HG03439 (cell line): ENCODE measurements at regions not wholly inside any gene's neighbourhood (a gene's known extent, or its start where the extent isn't known, plus 50 kb on each side); places are given as distances from the start of the nearest gene placed in this dataset.

ENCODE experiments used
- ATAC-seq: cut with Tn5 transposase; IDR thresholded peaks from one replicate; pipeline ENCODE4 v1.9.1; 2021; ENCODE audit warnings: mild to moderate bottlenecking, moderate library complexity; ENCODE audit not compliant: unreplicated experiment

- no peak for ATAC-seq
Observed at GRCh38 chr18:41553716-41554115, 401.3 kb upstream of the PIK3C3 start.

- ATAC-seq, result no peak
Observed at GRCh38 chr18:41548521-41549260, 406.3 kb upstream of the PIK3C3 start.

GRCh38 chr18:41545091-41545888 lies 409.7 kb upstream of the PIK3C3 start:
- ATAC-seq, result no peak

GRCh38 chr18:41543815-41544214 lies 411.2 kb upstream of the PIK3C3 start:
- no peak for ATAC-seq

- no peak for ATAC-seq
Observed at GRCh38 chr18:41540237-41540871, 414.7 kb upstream of the PIK3C3 start.

- no peak for ATAC-seq
Observed at GRCh38 chr18:41538751-41539150, 416.3 kb upstream of the PIK3C3 start.

- no peak for ATAC-seq
Observed at GRCh38 chr18:41537666-41538065, 417.4 kb upstream of the PIK3C3 start.

- ATAC-seq, result no peak
Observed at GRCh38 chr18:41532344-41533086, 422.5 kb upstream of the PIK3C3 start.

- ATAC-seq, result no peak
Observed at GRCh38 chr18:41530970-41531369, 424.1 kb upstream of the PIK3C3 start.

- ATAC-seq, result no peak
Observed at GRCh38 chr18:41529093-41529492, 425.9 kb upstream of the PIK3C3 start.

- ATAC-seq, result no peak
Observed at GRCh38 chr18:41526054-41526453, 429.0 kb upstream of the PIK3C3 start.

GRCh38 chr18:41524674-41525470 lies 430.2 kb upstream of the PIK3C3 start:
- no peak for ATAC-seq

- no peak for ATAC-seq
Observed at GRCh38 chr18:41517142-41517541, 437.9 kb upstream of the PIK3C3 start.

GRCh38 chr18:41513438-41513837 lies 441.6 kb upstream of the PIK3C3 start:
- ATAC-seq, result no peak

- no peak for ATAC-seq
Observed at GRCh38 chr18:41504316-41504715, 450.7 kb upstream of the PIK3C3 start.

GRCh38 chr18:41501848-41502247 lies 453.2 kb upstream of the PIK3C3 start:
- ATAC-seq, result no peak

GRCh38 chr18:41499345-41499744 lies 455.7 kb upstream of the PIK3C3 start:
- ATAC-seq, result no peak

- ATAC-seq, result no peak
Observed at GRCh38 chr18:41490861-41491260, 464.2 kb upstream of the PIK3C3 start.

GRCh38 chr18:41486575-41486974 lies 468.5 kb upstream of the PIK3C3 start:
- ATAC-seq, result no peak

GRCh38 chr18:41484069-41484468 lies 471.0 kb upstream of the PIK3C3 start:
- no peak for ATAC-seq
